Left cardiac atrium (tissue), 4 donors: ENCODE measurements at regions not wholly inside any gene's neighbourhood (a gene's known extent, or its start where the extent isn't known, plus 50 kb on each side); places are given as distances from the start of the nearest gene placed in this dataset.

Experiments used
- ATAC-seq, 2 donors: fragments of 200-7000 bp; cut with Tn5 transposase; one replicate each; pipeline ENCODE4 v1.9.1; 2020; ENCODE audit warnings: mild to moderate bottlenecking in 2 of 2, moderate library complexity in 2 of 2
- DNase-seq: peaks from one replicate; pipeline ENCODE4 v3.0.0-alpha.2; 2020
- intact Hi-C, 2 donors: fragments of 100-400 bp; cut with DNase I; formaldehyde crosslinking; loops; one replicate each; pipeline versions ENCODE4 v1.14.1 to v1.15.1; 2022 to 2023
- donor health status: DM: no; HTN: yes; CAD: no.
- donor health status: DM: no; HTN: yes; CAD: no; lungs with severe emphysema.
- donor health status: DM: yes; HTN: yes; CAD: no.
- donor health status: Dilated cardiomyopathy.

GRCh38 chr5:162299793-162300192 is 232.2 kb downstream of the GABRG2 start:
- intact Hi-C loops: no loop called here
- ATAC-seq: no peak
- no peak for DNase-seq

GRCh38 chr5:162301356-162301755 is 233.8 kb downstream of the GABRG2 start:
- ATAC-seq: no peak
- no peak for DNase-seq
- intact Hi-C loops: no loop called here

- DNase-seq (no peak), ATAC-seq (no peak)
- intact Hi-C loops: no loop called here
Observed at GRCh38 chr5:162323466-162323865, 255.9 kb downstream of the GABRG2 start.

- intact Hi-C loops: no loop called here
- ATAC-seq (peak in 1 of 2 donors; percentile 39), DNase-seq (no peak)
Observed at GRCh38 chr5:162324328-162324727, 256.8 kb downstream of the GABRG2 start.

DNA sequence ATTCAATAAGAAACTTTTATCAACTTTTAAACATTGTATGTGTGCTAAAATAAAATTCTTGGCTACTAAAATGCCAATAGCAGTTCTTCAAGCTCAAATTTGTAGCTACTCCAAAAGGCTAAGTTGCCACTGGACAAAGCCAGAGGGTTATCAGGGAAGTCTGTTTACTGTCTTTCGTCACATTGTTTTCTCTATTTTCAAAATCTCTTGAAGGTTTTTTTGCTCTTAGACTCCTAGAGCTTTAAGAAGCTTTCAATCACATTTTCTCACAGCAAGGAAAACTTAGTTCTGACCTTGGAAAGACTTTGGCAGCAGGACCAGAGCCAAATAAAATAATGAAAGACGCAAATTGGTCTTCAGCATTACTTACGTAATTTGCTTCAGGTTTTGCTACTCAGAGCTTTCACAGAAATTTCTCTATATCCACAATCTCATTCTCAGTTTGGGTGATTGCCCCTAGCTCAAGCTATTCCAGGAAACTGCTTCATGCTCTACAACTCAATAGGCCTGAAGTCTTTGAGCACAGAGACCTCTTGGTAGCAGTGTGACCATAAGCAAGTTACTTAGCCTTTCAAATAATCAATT is 257.7 kb downstream of the GABRG2 start:
- ATAC-seq: peak; percentile 23 to 56
- intact Hi-C loops: no loop called here

GRCh38 chr5:162334944-162335343 is 267.4 kb downstream of the GABRG2 start:
- intact Hi-C loops: no loop called here

More for the DNA sequence above, 257.7 kb downstream of the GABRG2 start:
- DNase-seq: no peak

DNA sequence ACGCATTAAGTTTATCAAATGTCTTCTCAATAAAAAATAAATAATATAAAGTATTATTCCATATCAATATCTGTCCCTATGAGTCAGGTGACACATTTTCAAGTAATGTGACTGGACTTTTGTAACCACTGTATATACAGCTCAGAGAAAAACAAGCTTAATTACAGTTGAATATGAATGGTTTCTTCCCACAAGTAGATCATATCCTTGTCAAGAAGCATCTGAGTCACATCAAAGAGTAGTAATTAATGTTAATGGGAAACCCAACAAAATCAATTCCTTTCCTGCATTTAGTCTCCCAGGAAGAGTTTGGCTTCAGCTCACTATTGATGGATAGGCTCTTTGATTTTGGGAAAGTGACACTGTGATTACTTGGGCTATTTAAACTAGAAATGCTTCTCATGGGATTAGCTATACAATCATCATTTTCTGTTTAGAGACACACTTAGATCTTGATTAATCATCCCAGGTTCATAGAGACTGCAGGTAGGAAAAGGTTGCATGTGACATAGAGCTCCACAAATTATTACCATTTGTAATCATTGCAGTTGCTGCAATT is 292.9 kb downstream of the GABRG2 start:
- DNase-seq (no peak), ATAC-seq (no peak)
- intact Hi-C loops: no loop called here

More at GRCh38 chr5:162334944-162335343, 267.4 kb downstream of the GABRG2 start:
- DNase-seq: no peak
- no peak for ATAC-seq

DNA sequence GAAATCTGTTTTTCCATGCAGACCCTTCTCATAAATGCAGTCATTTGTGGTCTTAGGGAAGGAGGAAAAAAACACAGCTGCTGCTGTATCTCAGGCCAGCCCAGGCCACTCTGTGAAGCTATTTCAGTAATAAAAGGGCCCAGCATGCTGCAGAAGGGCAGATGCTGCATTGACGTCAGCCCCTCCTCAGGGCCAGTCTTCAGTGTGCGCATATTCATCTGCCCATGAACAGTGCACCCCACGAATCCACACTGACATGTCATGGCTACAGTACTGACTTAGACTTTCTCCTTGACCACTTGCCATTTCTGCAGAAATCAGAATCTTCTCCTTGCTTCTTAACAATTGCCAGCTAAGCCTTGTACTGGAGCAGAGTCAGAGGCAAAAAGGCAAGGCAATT is 304.7 kb downstream of the GABRG2 start:
- intact Hi-C loops: no loop called here
- DNase-seq: no peak

DNA sequence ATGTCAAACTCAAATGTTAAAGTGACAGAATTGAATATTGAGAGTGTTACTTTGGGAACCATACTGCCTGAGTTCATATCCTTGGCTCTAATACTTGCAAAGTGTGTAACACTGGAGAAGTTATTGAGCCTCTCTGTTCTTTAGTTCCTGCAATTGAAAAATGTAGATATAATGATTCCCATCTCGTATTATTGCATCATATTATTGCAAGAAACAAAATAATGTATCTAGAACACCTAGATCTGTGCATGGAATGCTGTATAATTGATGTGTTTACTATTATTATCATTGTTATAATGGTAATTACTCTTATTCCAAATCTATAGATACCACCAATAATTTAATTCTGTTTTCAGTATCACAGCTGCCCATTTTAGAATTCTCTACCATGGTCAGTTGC is 310.3 kb downstream of the GABRG2 start:
- DNase-seq (no peak), ATAC-seq (no peak)
- intact Hi-C loops: no loop called here

More for the DNA sequence above, 304.7 kb downstream of the GABRG2 start:
- ATAC-seq: no peak

- DNase-seq (no peak), ATAC-seq (no peak)
- intact Hi-C loops: no loop called here
Observed at GRCh38 chr5:162382839-162383238, 315.3 kb downstream of the GABRG2 start.

GRCh38 chr5:162384225-162384624 is 316.7 kb downstream of the GABRG2 start:
- intact Hi-C loops: no loop called here
- DNase-seq (no peak), ATAC-seq (no peak)

DNA sequence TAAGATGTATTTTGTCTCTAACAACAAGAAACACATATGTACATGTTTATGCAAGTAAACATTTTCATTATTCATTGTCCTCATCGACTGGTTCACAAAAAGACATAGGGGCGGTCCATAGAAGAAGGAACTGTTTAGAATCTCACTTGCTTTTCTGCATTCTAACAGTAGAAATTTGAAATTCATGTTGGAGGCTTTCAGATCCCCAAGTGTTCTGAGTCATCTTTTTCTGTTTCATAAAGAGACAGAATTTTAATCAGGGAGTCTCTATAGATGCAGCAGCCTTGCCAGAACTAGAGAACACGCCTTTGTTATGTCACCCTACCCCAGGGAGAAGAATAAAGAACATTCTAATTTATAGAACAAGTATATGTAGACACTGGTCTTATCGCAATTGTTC is 324.3 kb downstream of the GABRG2 start:
- intact Hi-C loops: no loop called here
- ATAC-seq (no peak), DNase-seq (no peak)

DNA sequence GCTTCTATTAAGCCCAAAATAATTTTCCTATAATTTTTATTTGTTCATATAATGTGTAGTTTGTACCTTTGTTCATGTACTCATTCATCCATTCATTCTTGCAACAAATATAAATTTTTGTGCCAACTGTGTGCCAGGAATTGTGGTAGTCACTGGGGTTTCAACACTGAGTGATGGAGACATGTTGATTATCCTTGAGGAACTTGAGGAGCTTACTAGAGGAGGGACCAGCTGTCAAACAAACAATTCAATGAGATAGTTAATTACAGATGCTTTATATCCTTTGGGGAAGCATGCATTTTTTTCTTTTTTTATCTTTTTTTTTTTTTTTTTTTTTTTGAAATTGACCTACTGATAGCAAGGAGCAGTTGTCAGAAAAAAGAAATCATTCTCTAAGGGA is 324.8 kb downstream of the GABRG2 start:
- DNase-seq (no peak), ATAC-seq (no peak)
- intact Hi-C loops: no loop called here

DNA sequence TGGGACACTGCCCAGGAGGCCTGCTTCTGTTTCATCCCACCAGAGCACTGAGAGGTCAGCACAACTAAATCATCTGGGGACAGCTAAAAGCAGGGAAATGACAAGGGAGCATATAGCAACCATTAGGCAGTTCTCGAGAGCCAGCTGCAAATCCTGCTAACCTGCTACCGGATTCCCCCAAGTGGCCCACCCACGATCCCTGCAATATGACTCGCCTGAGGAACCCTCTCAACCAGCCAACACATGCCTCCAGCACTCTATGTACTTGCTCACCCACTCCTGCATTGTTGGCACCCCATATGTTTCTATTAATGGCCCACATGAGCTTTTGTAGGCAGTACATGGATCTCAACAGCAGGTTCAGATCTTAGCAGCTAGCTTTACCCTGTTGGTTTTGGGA is 326.0 kb downstream of the GABRG2 start:
- no peak for ATAC-seq
- DNase-seq: no peak
- intact Hi-C loops: no loop called here

DNA sequence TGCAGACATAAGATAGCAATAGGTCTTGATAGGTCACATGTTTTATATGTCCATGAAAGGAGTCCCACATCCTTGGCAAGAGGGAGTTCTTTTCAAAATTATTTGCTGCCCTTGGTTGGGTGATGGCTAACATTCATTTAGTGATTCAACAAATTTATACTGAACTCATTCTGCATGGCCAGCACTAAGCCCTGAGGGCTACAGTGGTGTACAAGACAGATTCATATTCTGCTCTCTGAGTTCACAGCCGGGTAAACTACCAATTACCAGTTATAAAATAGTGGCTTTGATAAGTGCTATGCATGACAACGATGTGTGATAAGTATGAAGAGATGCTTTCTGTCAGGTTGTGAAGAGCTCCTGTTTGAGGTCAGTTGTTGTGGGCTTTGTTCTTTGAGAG is 340.0 kb downstream of the GABRG2 start:
- no peak for DNase-seq
- intact Hi-C loops: no loop called here
- ATAC-seq: no peak

DNA sequence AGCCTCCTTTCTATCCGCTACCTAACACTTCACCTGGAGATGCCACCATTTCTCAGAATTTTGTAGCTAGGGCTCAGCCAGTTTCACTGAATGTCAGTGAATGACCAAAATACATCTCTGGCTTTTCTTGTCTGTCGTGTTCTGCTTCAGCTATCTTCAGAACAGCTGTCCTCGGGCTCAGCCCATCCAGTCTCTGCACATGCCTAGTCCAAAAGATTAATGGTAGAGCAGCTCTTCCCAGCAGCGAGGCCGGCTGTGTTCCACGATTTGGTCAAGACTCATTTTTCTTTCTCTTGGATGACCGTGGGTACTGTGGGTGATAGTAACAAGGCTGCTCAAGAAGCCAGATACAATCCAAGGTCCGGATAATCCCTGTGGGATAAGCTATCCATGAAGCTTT is 342.8 kb downstream of the GABRG2 start:
- DNase-seq (no peak), ATAC-seq (no peak)
- intact Hi-C loops: no loop called here

GRCh38 chr5:162429142-162429541 is 361.6 kb downstream of the GABRG2 start:
- DNase-seq (no peak), ATAC-seq (no peak)
- intact Hi-C loops: no loop called here

GRCh38 chr5:162434281-162434680 is 366.7 kb downstream of the GABRG2 start:
- no peak for ATAC-seq
- intact Hi-C loops: no loop called here

GRCh38 chr5:162436055-162436454 is 368.5 kb downstream of the GABRG2 start:
- intact Hi-C loops: no loop called here
- ATAC-seq (no peak), DNase-seq (no peak)

More at GRCh38 chr5:162434281-162434680, 366.7 kb downstream of the GABRG2 start:
- DNase-seq: no peak

DNA sequence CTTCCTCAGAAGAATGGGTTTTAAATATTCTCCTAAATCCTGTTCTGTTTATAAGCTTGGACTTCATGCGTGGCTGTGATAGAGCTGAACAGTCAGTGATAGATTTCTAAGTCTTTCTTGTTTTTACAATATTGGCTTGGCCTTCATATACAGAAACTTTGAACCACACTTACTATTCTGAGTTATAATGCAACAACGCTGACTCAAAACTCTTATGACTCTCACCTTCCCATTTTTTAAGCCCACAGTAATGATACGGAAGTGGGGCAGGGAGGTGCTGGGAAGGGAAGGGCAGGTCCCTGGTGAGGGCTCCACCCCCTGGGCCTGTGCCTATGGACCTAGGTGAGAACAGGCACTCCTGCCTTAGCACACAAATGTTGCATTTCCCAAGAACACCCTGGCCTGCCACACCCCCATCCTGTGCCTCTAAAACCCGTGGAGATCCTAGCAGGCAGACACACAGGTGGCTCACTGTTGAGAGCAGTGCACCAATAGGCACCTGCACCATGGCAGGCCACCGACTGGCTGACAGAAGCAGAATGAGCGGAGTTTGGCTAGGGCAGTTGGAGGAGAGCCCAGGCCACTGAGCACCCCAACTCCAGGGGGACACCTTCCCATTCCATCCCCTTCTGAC is 376.7 kb downstream of the GABRG2 start:
- no peak for ATAC-seq
- DNase-seq: no peak
- intact Hi-C loops: no loop called here

- DNase-seq: no peak
- ATAC-seq: no peak
- intact Hi-C loops: no loop called here
Observed at GRCh38 chr5:162456086-162456485, 388.5 kb downstream of the GABRG2 start.
